WTC11 (cell line): ENCODE measurements at regions not wholly inside any gene's neighbourhood (a gene's known extent, or its start where the extent isn't known, plus 50 kb on each side); places are given as distances from the start of the nearest gene placed in this dataset.

Source experiments
- ATF1 ChIP-seq: sonication (generic); formaldehyde crosslinking; IDR thresholded peaks from 2 replicates; pipeline ENCODE4 v1.8.1; 2023; ENCODE audit warnings: mild to moderate bottlenecking, moderate library complexity, missing genetic modification reagents
- ATF3 ChIP-seq: sonication (generic); formaldehyde crosslinking; conservative IDR thresholded peaks from 2 replicates; pipeline ENCODE4 v1.8.1; 2022; ENCODE audit warnings: mild to moderate bottlenecking, missing genetic modification reagents
- ATF6 ChIP-seq: sonication (generic); formaldehyde crosslinking; IDR thresholded peaks from 2 replicates; pipeline ENCODE4 v1.8.1; 2023; ENCODE audit warnings: mild to moderate bottlenecking, missing genetic modification reagents
- CREB1 ChIP-seq: sonication (generic); formaldehyde crosslinking; IDR thresholded peaks from 2 replicates; pipeline ENCODE4 v1.8.0; 2023; ENCODE audit warnings: mild to moderate bottlenecking, missing genetic modification reagents
- CTCF ChIP-seq: fragments of 200-600 bp; IDR thresholded peaks from 2 replicates; pipeline ENCODE4 v1.8.0; 2022; ENCODE audit warnings: antibody characterized with exemption
- FOXP4 ChIP-seq: sonication (generic); formaldehyde crosslinking; IDR thresholded peaks from 2 replicates; pipeline ENCODE4 v1.8.0; 2022; ENCODE audit warnings: mild to moderate bottlenecking, missing genetic modification reagents
- KAT7 ChIP-seq: sonication (generic); formaldehyde crosslinking; IDR thresholded peaks from 2 replicates; pipeline ENCODE4 v1.8.1; 2023; ENCODE audit warnings: missing genetic modification reagents, mild to moderate bottlenecking, borderline replicate concordance
- NFYB ChIP-seq: sonication (generic); formaldehyde crosslinking; conservative IDR thresholded peaks from 2 replicates; pipeline ENCODE4 v1.8.0; 2022; ENCODE audit warnings: low read depth, missing genetic modification reagents
- PREB ChIP-seq: sonication (generic); formaldehyde crosslinking; IDR thresholded peaks from 2 replicates; pipeline ENCODE4 v1.8.1; 2022; ENCODE audit warnings: mild to moderate bottlenecking, missing genetic modification reagents, moderate library complexity, borderline replicate concordance
- TP53 ChIP-seq: sonication (generic); formaldehyde crosslinking; IDR thresholded peaks from 2 replicates; pipeline ENCODE4 v1.8.1; 2023; ENCODE audit warnings: mild to moderate bottlenecking, missing genetic modification reagents
- USF2 ChIP-seq: sonication (generic); formaldehyde crosslinking; IDR thresholded peaks from 2 replicates; pipeline ENCODE4 v1.8.1; 2023; ENCODE audit warnings: mild to moderate bottlenecking, missing genetic modification reagents, moderate library complexity
- ZBTB21 ChIP-seq: sonication (generic); formaldehyde crosslinking; IDR thresholded peaks from 2 replicates; pipeline ENCODE4 v1.8.1; 2023; ENCODE audit warnings: mild to moderate bottlenecking, missing genetic modification reagents, borderline replicate concordance
- ZNF219 ChIP-seq: sonication (generic); formaldehyde crosslinking; IDR thresholded peaks from 2 replicates; pipeline ENCODE4 v1.8.0; 2023; ENCODE audit warnings: missing genetic modification reagents, mild to moderate bottlenecking, borderline replicate concordance
- ZNF281 ChIP-seq: sonication (generic); formaldehyde crosslinking; IDR thresholded peaks from 2 replicates; pipeline ENCODE4 v1.8.0; 2023; ENCODE audit warnings: mild to moderate bottlenecking, missing genetic modification reagents

- TF ChIP-seq CREB1 (no peak), CTCF (no peak), FOXP4 (CRISPR knock-in tag) (no peak), NFYB (no peak), ZNF281 (CRISPR knock-in tag) (no peak), KAT7 (CRISPR knock-in tag) (no peak), USF2 (CRISPR knock-in tag) (no peak), ZNF219 (CRISPR knock-in tag) (no peak), ZBTB21 (no peak), ATF1 (CRISPR knock-in tag) (no peak), TP53 (CRISPR knock-in tag) (no peak), ATF3 (CRISPR knock-in tag) (no peak), PREB (CRISPR knock-in tag) (no peak), ATF6 (CRISPR knock-in tag) (no peak)
These were observed 993.8 kb upstream of the MAP3K7 start for GRCh38 chr6:91580635-91581034.
